ENCODE measurements at regions not wholly inside any gene's neighbourhood (a gene's known extent, or its start where the extent isn't known, plus 50 kb on each side); places are given as distances from the start of the nearest gene placed in this dataset.

DNA sequence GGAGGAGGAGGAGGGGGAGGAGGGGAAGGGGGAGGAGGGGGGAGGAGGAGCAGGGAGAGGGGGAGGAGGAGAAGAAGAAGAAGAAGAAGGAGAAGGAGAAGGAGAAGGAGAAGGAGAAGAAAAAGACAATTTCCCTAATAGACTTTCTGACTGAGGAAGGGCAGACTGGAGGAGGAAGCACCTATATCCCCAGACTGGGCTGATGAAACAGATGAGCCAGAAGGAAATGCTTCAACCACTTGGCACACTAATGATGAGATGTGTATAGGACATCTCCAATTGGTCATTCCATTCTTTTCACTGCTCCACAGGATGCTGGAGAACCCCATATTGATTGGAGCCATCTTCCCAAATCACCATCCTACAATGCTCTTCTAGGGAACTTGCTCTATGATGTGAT is 69.9 kb downstream of the LYZL4 start:
- Histone ChIP-seq H3K14ac (ENCODE audit: insufficient read depth, low read length) (no peak overlapping the region), H2AFZ (ENCODE audit: low read length) (no peak overlapping the region), H3K4me1 (ENCODE audit: insufficient read depth, low read length) (no peaks in the 10 kb centered on the region), H3K18ac (ENCODE audit: insufficient read length, low read depth, low read length) (no peak overlapping the region), H3T11ph (ENCODE audit: low read length) (no peak overlapping the region), H3K23ac (ENCODE audit: insufficient read length, low read depth, low read length) (no peak overlapping the region), H4K20me1 (ENCODE audit: control insufficient read depth, insufficient read depth, insufficient read length) (no peaks in the 10 kb centered on the region), H2BK12ac (ENCODE audit: insufficient read length, low read depth, low read length) (no peak overlapping the region), H3K27ac (ENCODE audit: insufficient read length, low read depth, low read length) (no peak overlapping the region), H3K9ac (ENCODE audit: extremely low read depth, insufficient read length, low read length) (no peak overlapping the region), H3K23me2 (ENCODE audit: insufficient read length, low read depth, low read length, poor library complexity, severe bottlenecking) (no peaks in the 10 kb centered on the region), H4K8ac (replicated peaks; ENCODE audit: insufficient read length, low read depth, low read length) (no peak overlapping the region), H2BK5ac (ENCODE audit: insufficient read length, low read length) (no peak overlapping the region), H2AK5ac (ENCODE audit: insufficient read length, low read length) (no peak overlapping the region), H4K5ac (ENCODE audit: insufficient read length, low read depth, low read length) (no peak overlapping the region), H2BK120ac (ENCODE audit: low read depth, low read length, poor library complexity, severe bottlenecking) (no peak overlapping the region), H3K4ac (ENCODE audit: low read depth, low read length) (no peak overlapping the region), H3K27me3 (ENCODE audit: insufficient read depth, low read length) (no peaks in the 10 kb centered on the region), H2BK15ac (ENCODE audit: low read depth, low read length) (no peak overlapping the region), H3K56ac (ENCODE audit: insufficient read length, low read depth, low read length) (no peak overlapping the region), H3K79me2 (ENCODE audit: insufficient read depth, low read length) (no peaks in the 10 kb centered on the region), H2BK20ac (ENCODE audit: low read depth, low read length, poor library complexity, severe bottlenecking) (no peak overlapping the region), H4K91ac (ENCODE audit: insufficient read length, low read depth, low read length) (no peak overlapping the region), H3K4me2 (ENCODE audit: insufficient read depth, insufficient read length, low read length) (no peak overlapping the region), H3K79me1 (ENCODE audit: insufficient read depth, low read depth, low read length, poor library complexity, severe bottlenecking) (no peaks in the 10 kb centered on the region), H3K9me3 (ENCODE audit: control insufficient read depth, low read depth, low read length) (no peaks in the 10 kb centered on the region)
- H3K4me1 Mint-ChIP-seq, result peaks cover 3% of the 10 kb centered on the region in 2 experiments; a peak in 1 of 4 replicates
- no peak overlapping the region for H3K4me3 Mint-ChIP-seq
- H3K27ac Mint-ChIP-seq, result no peak overlapping the region
- no peaks in the 10 kb centered on the region for H3K36me3 Mint-ChIP-seq (ENCODE audit: insufficient read depth in 1 of 3, low read depth in 3 of 3)
- peaks cover 5% of the 10 kb centered on the region; the same call in 1 of the 2 replicates for H3K27me3 Mint-ChIP-seq (ENCODE audit: low read depth)
- no peak for DNase-seq
- no peaks in the 10 kb centered on the region; a peak in 1 of 5 replicates for H3K9me3 Mint-ChIP-seq
- no peak for TF ChIP-seq CTCF (conservative IDR thresholded peaks at IDR 0.05)
